ENCODE measurements at regions not wholly inside any gene's neighbourhood (a gene's known extent, or its start where the extent isn't known, plus 50 kb on each side); places are given as distances from the start of the nearest gene placed in this dataset.
A peak's percentile ranks its signal among the peaks of the same experiment; 100 is the strongest.

GRCh38 chr7:119415682-119416081 is 857.3 kb upstream of the KCND2 start:
- DNase-seq (ENCODE audit: low read depth) = no peak

GRCh38 chr7:119421657-119422056 is 851.3 kb upstream of the KCND2 start:
- no peak for DNase-seq (ENCODE audit: low read depth)

GRCh38 chr7:119436882-119437281 is 836.1 kb upstream of the KCND2 start:
- no peak for DNase-seq (ENCODE audit: low read depth)

GRCh38 chr7:119438315-119438714 is 834.7 kb upstream of the KCND2 start:
- DNase-seq (ENCODE audit: low read depth) = no peak

GRCh38 chr7:119439192-119439591 is 833.8 kb upstream of the KCND2 start:
- no peak for DNase-seq (ENCODE audit: low read depth)

GRCh38 chr7:119452401-119452800 is 820.6 kb upstream of the KCND2 start:
- DNase-seq (ENCODE audit: low read depth) = no peak

- DNase-seq (ENCODE audit: low read depth) = no peak
These were observed 807.1 kb upstream of the KCND2 start for GRCh38 chr7:119465798-119466305.

GRCh38 chr7:119472408-119473038 is 800.5 kb upstream of the KCND2 start:
- DNase-seq (ENCODE audit: low read depth) = no peak

- no peak for DNase-seq (ENCODE audit: low read depth)
These were observed 790.8 kb upstream of the KCND2 start for GRCh38 chr7:119482209-119482608.

- no peak for DNase-seq (ENCODE audit: low read depth)
These were observed 790.3 kb upstream of the KCND2 start for GRCh38 chr7:119482671-119483070.

GRCh38 chr7:119483364-119483763 is 789.6 kb upstream of the KCND2 start:
- no peak for DNase-seq (ENCODE audit: low read depth)

GRCh38 chr7:119514326-119514725 is 758.6 kb upstream of the KCND2 start:
- DNase-seq (ENCODE audit: low read depth) = peak; percentile 0

GRCh38 chr7:119515214-119515613 is 757.8 kb upstream of the KCND2 start:
- DNase-seq (ENCODE audit: low read depth) = no peak

- no peak for DNase-seq (ENCODE audit: low read depth)
These were observed 757.0 kb upstream of the KCND2 start for GRCh38 chr7:119515962-119516361.

- DNase-seq (ENCODE audit: low read depth) = no peak
These were observed 750.7 kb upstream of the KCND2 start for GRCh38 chr7:119522263-119522662.

- DNase-seq (ENCODE audit: low read depth) = no peak
These were observed 750.3 kb upstream of the KCND2 start for GRCh38 chr7:119522698-119523097.

- peak; percentile 4 for DNase-seq (ENCODE audit: low read depth)
These were observed 727.9 kb upstream of the KCND2 start for GRCh38 chr7:119545118-119545517.

GRCh38 chr7:119555788-119556187 is 717.2 kb upstream of the KCND2 start:
- no peak for DNase-seq (ENCODE audit: low read depth)

GRCh38 chr7:119556436-119556835 is 716.5 kb upstream of the KCND2 start:
- DNase-seq (ENCODE audit: low read depth) = no peak

- DNase-seq (ENCODE audit: low read depth) = no peak
These were observed 711.2 kb upstream of the KCND2 start for GRCh38 chr7:119561751-119562150.

- DNase-seq (ENCODE audit: low read depth) = no peak
These were observed 710.1 kb upstream of the KCND2 start for GRCh38 chr7:119562839-119563238.

GRCh38 chr7:119571666-119572065 is 701.3 kb upstream of the KCND2 start:
- DNase-seq (ENCODE audit: low read depth) = no peak

- DNase-seq (ENCODE audit: low read depth) = no peak
These were observed 700.8 kb upstream of the KCND2 start for GRCh38 chr7:119572132-119572531.

GRCh38 chr7:119572541-119572940 is 700.4 kb upstream of the KCND2 start:
- no peak for DNase-seq (ENCODE audit: low read depth)

Measured in fibroblast of the conjunctiva (primary cell).